PFSK-1 (cell line): ENCODE measurements at regions not wholly inside any gene's neighbourhood (a gene's known extent, or its start where the extent isn't known, plus 50 kb on each side); places are given as distances from the start of the nearest gene placed in this dataset.

Experiments
- SIN3A ChIP-seq: IDR thresholded peaks from 2 replicates; pipeline ENCODE4 v1.6.1; 2012; ENCODE audit warnings: mild to moderate bottlenecking, low read length, moderate library complexity, borderline replicate concordance; ENCODE audit not compliant: insufficient read depth
- TF ChIP-seq, protein P1 (sequence below), 2 experiments: IDR thresholded peaks; 2 replicates each; pipeline versions ENCODE4 v1.6.1 to v1.8.0; 2011 to 2012; ENCODE audit warnings: low read depth in 2 of 2, low read length in 2 of 2, control low read depth in 1 of 2, inconsistent platforms in 1 of 2, mild to moderate bottlenecking in 1 of 2, moderate library complexity in 1 of 2; ENCODE audit not compliant: insufficient read depth in 1 of 2

DNA sequence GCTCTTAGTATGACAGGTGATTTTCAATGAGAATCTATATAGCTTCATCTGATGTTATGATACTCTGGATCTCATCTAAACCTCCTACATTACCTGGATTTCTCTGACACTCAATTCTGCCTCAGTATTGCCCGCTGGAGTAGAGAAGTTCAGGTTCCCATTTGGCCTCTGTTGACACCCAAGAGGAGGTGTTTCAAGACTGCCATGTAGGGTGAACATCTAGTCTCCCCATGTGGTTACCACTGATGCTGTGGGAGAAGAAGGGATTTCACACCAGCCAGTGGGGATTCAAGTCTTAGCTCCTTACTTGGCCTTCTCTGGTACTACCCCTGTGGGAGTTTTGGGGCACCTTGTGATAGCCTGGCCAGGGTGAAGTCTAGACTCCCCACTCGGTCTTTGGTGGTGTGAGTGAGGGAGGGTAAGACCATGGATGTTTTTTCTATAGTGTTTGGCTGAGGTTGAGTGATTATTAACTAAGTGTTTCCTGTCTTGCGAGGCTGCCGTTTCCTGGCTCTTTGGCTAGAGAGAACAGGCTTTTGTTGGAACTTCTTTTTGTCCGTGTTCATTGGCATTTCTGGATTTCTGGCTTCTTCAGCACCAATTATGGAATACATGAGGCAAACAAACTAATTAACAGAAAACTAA is 90.7 kb downstream of the RHOU start:
- TF ChIP-seq, protein P1, sequence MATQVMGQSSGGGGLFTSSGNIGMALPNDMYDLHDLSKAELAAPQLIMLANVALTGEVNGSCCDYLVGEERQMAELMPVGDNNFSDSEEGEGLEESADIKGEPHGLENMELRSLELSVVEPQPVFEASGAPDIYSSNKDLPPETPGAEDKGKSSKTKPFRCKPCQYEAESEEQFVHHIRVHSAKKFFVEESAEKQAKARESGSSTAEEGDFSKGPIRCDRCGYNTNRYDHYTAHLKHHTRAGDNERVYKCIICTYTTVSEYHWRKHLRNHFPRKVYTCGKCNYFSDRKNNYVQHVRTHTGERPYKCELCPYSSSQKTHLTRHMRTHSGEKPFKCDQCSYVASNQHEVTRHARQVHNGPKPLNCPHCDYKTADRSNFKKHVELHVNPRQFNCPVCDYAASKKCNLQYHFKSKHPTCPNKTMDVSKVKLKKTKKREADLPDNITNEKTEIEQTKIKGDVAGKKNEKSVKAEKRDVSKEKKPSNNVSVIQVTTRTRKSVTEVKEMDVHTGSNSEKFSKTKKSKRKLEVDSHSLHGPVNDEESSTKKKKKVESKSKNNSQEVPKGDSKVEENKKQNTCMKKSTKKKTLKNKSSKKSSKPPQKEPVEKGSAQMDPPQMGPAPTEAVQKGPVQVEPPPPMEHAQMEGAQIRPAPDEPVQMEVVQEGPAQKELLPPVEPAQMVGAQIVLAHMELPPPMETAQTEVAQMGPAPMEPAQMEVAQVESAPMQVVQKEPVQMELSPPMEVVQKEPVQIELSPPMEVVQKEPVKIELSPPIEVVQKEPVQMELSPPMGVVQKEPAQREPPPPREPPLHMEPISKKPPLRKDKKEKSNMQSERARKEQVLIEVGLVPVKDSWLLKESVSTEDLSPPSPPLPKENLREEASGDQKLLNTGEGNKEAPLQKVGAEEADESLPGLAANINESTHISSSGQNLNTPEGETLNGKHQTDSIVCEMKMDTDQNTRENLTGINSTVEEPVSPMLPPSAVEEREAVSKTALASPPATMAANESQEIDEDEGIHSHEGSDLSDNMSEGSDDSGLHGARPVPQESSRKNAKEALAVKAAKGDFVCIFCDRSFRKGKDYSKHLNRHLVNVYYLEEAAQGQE (IDR thresholded peaks at IDR 0.05; ENCODE audit: insufficient read depth in 1 of 2, low read depth in 2 of 2, low read length in 2 of 2) = no peak
- no peak for TF ChIP-seq SIN3A
